ENCODE measurements at regions not wholly inside any gene's neighbourhood (a gene's known extent, or its start where the extent isn't known, plus 50 kb on each side); places are given as distances from the start of the nearest gene placed in this dataset.

- TF ChIP-seq POU6F1 (CRISPR knock-in tag; IDR thresholded peaks at IDR 0.05; ENCODE audit: borderline replicate concordance, low read depth) = no peak
- TF ChIP-seq PATZ1 (CRISPR knock-in tag; IDR thresholded peaks at IDR 0.05; ENCODE audit: borderline replicate concordance) = no peak
- TF ChIP-seq RARB (CRISPR knock-in tag; IDR thresholded peaks at IDR 0.05) = no peak
- TF ChIP-seq ISL1 (CRISPR knock-in tag; IDR thresholded peaks at IDR 0.05) = no peak
- TF ChIP-seq ZFP3 (CRISPR knock-in tag; IDR thresholded peaks at IDR 0.05) = no peak
- TF ChIP-seq ZNF8 (CRISPR knock-in tag; IDR thresholded peaks at IDR 0.05) = no peak
- no peak for TF ChIP-seq BACH2 (CRISPR knock-in tag; IDR thresholded peaks at IDR 0.05; ENCODE audit: borderline replicate concordance)
- TF ChIP-seq ZC3H10 (CRISPR knock-in tag; IDR thresholded peaks at IDR 0.05) = no peak
- TF ChIP-seq ZNF70 (CRISPR knock-in tag; IDR thresholded peaks at IDR 0.05) = no peak
- TF ChIP-seq ZFP30 (CRISPR knock-in tag; IDR thresholded peaks at IDR 0.05) = no peak
- TF ChIP-seq GLIS3 (CRISPR knock-in tag; IDR thresholded peaks at IDR 0.05) = no peak
- TF ChIP-seq TCF4 (CRISPR knock-in tag; IDR thresholded peaks at IDR 0.05; ENCODE audit: borderline replicate concordance) = no peak
- TF ChIP-seq PPARA (CRISPR knock-in tag; IDR thresholded peaks at IDR 0.05; ENCODE audit: borderline replicate concordance) = no peak
- no peak for TF ChIP-seq CSRNP3 (CRISPR knock-in tag; IDR thresholded peaks at IDR 0.05)
- TF ChIP-seq ARNTL (CRISPR knock-in tag; IDR thresholded peaks at IDR 0.05; ENCODE audit: borderline replicate concordance, low read depth) = no peak
- TF ChIP-seq CREB5 (CRISPR knock-in tag; IDR thresholded peaks at IDR 0.05; ENCODE audit: low read depth) = no peak
- no peak for ATAC-seq
Measured at GRCh38 chr3:11948866-11949265, 55.3 kb upstream of the SYN2 start.

- no peak for ATAC-seq
Measured at GRCh38 chr3:11949351-11949750, 54.8 kb upstream of the SYN2 start.

More at GRCh38 chr3:11949351-11949750, 54.8 kb upstream of the SYN2 start:
- TF ChIP-seq BACH2 (CRISPR knock-in tag; IDR thresholded peaks at IDR 0.05; ENCODE audit: borderline replicate concordance) (no peak), ZNF565 (CRISPR knock-in tag; conservative IDR thresholded peaks at IDR 0.05; ENCODE audit: low read depth) (no peak), TCF4 (CRISPR knock-in tag; IDR thresholded peaks at IDR 0.05; ENCODE audit: borderline replicate concordance) (no peak), PPARA (CRISPR knock-in tag; IDR thresholded peaks at IDR 0.05; ENCODE audit: borderline replicate concordance) (no peak), ARNTL (CRISPR knock-in tag; IDR thresholded peaks at IDR 0.05; ENCODE audit: borderline replicate concordance, low read depth) (no peak), ZFP30 (CRISPR knock-in tag; IDR thresholded peaks at IDR 0.05) (no peak), GLIS3 (CRISPR knock-in tag; IDR thresholded peaks at IDR 0.05) (no peak), OSR1 (CRISPR knock-in tag; IDR thresholded peaks at IDR 0.05) (no peak), CREB5 (CRISPR knock-in tag; IDR thresholded peaks at IDR 0.05; ENCODE audit: low read depth) (no peak), ZFP3 (CRISPR knock-in tag; IDR thresholded peaks at IDR 0.05) (no peak), ZNF70 (CRISPR knock-in tag; IDR thresholded peaks at IDR 0.05) (no peak), POU6F1 (CRISPR knock-in tag; IDR thresholded peaks at IDR 0.05; ENCODE audit: borderline replicate concordance, low read depth) (no peak), ZNF8 (CRISPR knock-in tag; IDR thresholded peaks at IDR 0.05) (no peak), CSRNP3 (CRISPR knock-in tag; IDR thresholded peaks at IDR 0.05) (no peak), ESRRG (CRISPR knock-in tag; IDR thresholded peaks at IDR 0.05) (no peak), ISL1 (CRISPR knock-in tag; IDR thresholded peaks at IDR 0.05) (no peak), PATZ1 (CRISPR knock-in tag; IDR thresholded peaks at IDR 0.05; ENCODE audit: borderline replicate concordance) (no peak), TOX (CRISPR knock-in tag; IDR thresholded peaks at IDR 0.05; ENCODE audit: borderline replicate concordance) (no peak)
